NCI-H187 (cell line): ENCODE measurements at regions not wholly inside any gene's neighbourhood (a gene's known extent, or its start where the extent isn't known, plus 50 kb on each side); places are given as distances from the start of the nearest gene placed in this dataset.
"Not testable (repeated sequence)": the region's sequence is repeated elsewhere in the genome, so short reads cannot be mapped to it uniquely, and the experiment has no call there.

Experiments
- DNase-seq, 2 experiments: peaks; one replicate each; lab custom pipeline; 2025; lab: John Stamatoyannopoulos, UW

GRCh38 chr7:19296617-19297016 is 151.4 kb upstream of the FERD3L start:
- DNase-seq, result no peak

GRCh38 chr7:19295376-19295775 is 150.2 kb upstream of the FERD3L start:
- DNase-seq, result no peak

GRCh38 chr7:19294619-19295018 is 149.4 kb upstream of the FERD3L start:
- no peak for DNase-seq

- DNase-seq, result no peak
Measured at GRCh38 chr7:19293431-19293830, 148.2 kb upstream of the FERD3L start.

DNA sequence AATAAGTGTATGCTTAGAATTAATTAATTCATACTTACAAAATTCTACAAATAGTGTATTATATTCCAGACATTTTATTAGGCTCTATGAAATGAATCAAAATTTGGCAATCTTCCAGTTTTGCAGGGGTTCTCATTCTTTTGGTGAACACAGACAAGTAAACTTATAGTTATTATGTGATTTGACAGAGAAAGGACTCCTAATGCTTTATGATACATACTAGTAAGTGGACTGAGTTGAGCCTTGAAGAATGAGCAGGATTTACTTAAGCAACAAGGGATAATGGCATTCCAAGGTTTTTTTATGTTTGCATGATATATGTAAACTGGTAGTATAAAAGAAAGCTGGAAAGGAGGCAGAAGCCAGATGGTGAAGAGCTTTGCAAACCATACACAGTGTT is 145.7 kb upstream of the FERD3L start:
- DNase-seq, result no peak

DNA sequence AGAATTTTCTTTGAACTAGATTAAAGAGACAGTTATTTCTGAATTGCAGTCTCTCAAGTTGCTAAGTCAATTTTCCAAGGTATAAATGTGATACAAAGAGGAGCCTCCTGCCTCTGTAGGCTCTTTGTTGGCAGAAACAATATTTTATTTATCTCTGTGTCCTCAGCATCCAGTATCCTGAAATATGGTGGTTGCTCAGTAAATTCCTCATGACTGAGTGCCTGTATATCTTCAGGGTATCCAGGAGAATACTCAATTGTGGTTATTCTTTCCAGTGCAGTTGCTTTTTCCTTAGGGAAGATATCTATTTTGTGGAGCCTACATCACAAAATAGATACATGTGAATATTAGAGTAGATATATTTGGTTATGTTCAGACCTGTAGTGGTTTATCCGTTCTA is 144.8 kb upstream of the FERD3L start:
- DNase-seq, result no peak

GRCh38 chr7:19284596-19285300 is 139.5 kb upstream of the FERD3L start:
- no peak for DNase-seq

DNA sequence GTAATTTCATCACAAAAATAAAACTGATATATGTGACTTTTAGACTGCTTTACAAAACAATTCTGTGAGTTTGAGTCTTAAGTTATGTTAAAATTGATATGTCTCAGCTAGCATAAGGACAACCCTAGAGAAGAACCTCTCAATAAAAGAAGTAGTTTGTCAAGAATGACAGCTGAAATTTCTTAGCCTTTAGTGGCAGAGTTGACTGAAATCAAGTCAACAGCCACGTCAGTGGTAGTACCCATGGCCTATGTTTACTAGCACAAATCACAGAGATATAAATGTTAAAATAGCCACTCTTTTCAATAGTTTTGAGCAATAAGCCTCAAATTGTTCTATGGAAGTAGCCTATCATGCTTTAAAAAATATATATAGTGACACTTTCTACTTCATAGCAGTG is 138.9 kb upstream of the FERD3L start:
- no peak for DNase-seq

- DNase-seq, result no peak
Measured at GRCh38 chr7:19275000-19275399, 129.8 kb upstream of the FERD3L start.

DNA sequence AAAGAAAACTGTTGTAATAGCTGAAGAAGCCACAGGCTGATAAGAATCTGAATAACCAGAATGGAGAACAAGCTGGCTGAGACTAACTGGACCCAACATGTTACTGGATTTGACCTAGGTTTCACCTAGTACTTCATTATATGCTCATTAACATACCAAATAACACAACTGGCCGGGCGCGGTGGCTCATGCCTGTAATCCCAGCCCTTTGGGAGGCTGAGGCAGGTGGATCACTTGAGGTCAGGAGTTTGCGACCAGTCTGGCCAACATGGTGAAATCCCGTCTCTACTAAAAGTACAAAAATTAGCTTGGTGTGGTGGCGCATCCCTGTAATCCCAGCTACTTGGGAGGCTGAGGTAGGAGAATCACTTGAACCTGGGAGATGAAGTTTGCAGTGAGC is 127.1 kb upstream of the FERD3L start:
- DNase-seq, result not testable (repeated sequence)

DNA sequence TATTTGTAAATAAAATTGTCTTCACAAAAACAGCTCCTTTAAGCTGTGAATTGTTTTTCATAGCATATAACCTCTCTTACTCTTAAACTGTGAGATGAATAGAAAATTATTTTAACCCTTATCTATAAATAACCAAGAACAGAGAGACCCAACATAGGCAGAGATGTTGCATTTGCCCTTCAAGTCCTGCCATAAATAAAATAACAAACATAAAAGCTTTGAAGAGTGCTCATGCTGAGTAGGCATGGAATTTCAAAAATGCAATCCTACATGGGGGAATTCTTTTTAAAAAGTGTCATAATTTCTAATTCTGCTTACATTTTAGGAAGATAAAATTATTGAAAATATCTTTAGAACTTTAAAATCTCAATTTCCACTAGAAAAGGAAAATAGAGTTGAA is 124.1 kb upstream of the FERD3L start:
- no peak for DNase-seq

- DNase-seq, result no peak
Measured at GRCh38 chr7:19268737-19269136, 123.5 kb upstream of the FERD3L start.

GRCh38 chr7:19262826-19263225 is 117.6 kb upstream of the FERD3L start:
- no peak for DNase-seq

GRCh38 chr7:19249281-19249680 is 104.1 kb upstream of the FERD3L start:
- no peak for DNase-seq

GRCh38 chr7:19248681-19249080 is 103.5 kb upstream of the FERD3L start:
- DNase-seq, result no peak

GRCh38 chr7:19248115-19248514 is 102.9 kb upstream of the FERD3L start:
- DNase-seq, result no peak

DNA sequence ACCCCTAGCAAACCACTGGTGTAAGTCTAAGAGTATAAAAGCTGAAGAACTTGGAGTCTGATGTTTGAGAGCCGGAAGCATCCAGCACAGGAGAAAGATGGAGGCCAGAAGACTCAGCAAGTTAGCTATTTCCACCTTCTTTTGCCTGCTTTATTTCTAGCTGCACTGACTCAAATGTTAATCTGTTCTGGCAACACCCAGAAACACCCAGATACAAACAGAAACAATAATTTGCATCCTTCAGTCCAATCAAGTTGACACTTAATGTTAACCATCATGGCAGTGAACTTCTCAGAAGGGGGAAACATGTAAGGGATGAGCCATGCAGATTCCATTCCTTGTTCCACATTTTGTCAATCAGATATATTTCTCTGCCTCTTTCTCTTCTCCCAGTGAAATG is 101.8 kb upstream of the FERD3L start:
- DNase-seq, result no peak

DNA sequence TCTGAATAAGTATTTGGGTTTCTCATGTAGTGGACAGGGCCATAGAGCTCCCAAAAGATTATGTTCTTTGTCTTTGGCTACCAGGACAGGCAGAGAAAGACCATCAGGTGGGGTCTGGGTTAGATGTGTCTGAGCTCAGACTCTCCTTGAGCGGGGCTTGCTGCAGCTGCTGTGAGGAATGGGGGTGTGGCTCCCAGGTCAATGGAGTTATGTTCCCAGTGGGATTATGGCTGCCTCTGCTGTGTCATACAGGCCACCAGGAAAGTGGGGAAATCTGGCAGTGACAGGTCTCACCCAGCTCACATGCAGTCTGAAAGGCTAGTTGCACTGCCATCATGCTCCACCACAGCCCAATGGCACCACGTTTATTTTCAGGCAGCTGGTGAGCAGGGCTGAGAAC is 97.0 kb upstream of the FERD3L start:
- no peak for DNase-seq

DNA sequence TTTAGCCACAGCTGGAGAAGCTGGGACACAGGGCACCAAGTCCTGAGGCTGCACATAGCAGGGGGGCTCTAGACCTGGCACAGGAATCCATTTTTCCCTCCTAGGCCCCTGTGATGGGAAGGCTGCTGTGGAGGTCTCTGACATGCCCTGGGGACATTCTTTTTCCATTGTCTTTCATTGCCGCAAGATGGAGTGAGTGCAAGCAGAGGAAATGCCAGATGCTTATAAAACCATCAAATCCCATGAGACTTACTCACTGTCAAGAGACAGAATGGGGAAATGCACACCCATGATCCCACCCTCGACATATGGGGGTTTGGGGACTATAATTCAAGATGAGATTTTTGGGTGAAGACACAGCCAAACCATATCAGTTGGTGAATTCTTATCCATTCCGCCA is 94.7 kb upstream of the FERD3L start:
- DNase-seq, result no peak

GRCh38 chr7:19235680-19236079 is 90.5 kb upstream of the FERD3L start:
- DNase-seq, result no peak

GRCh38 chr7:19224951-19225350 is 79.7 kb upstream of the FERD3L start:
- DNase-seq, result no peak

GRCh38 chr7:19215412-19215811 is 70.2 kb upstream of the FERD3L start:
- no peak for DNase-seq

GRCh38 chr7:19213746-19214145 is 68.5 kb upstream of the FERD3L start:
- DNase-seq, result no peak

DNA sequence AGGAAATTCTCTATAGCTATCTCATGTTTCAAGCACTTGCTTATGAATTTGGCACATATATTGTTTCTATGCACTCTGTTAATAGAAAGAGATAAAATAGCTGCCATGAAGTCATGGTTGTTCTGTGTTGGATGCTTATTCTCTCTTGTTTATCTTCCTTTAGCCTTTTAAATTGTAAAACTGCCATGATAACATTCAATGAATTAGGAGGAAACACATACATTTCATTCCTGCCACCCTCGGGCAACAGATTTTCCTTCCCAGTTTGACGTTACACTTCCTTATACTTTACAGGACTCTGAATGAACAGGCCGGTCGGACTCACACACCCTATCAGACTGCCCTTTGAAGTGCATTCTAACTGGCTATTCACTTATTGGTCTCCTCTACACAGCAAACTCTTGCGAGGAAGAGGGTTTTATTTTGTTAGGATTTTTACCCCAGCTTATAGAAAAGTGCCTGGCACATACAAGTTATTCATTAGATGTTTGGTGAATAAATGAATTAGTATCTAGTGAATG is 65.7 kb upstream of the FERD3L start:
- DNase-seq, result no peak
